HT-29 (cell line): ENCODE measurements at regions not wholly inside any gene's neighbourhood (a gene's known extent, or its start where the extent isn't known, plus 50 kb on each side); places are given as distances from the start of the nearest gene placed in this dataset.
"Not testable (repeated sequence)": the region's sequence is repeated elsewhere in the genome, so short reads cannot be mapped to it uniquely, and the experiment has no call there.

Experiments used
- DNase-seq: peaks from one replicate; pipeline ENCODE4 v3.0.0-alpha.2; 2015; ENCODE audit warnings: low spot score

DNA sequence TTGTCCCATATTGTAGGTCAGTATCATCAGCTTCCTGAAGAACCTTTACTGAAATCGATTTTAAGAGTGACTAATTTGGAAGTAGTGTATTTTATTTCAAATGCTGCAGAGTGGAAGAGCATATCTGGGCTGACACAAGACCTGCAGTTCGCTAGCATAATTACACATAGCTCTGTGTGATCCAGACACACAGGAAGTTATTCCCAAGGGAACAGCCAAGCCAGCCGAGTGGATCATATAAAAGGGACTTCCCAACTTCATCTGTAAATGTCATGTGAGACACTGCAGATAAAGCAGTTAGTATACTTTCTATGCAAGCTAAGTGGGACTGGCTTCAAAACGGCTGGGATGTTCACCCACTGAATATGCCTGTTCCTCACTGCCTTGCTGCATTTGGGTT is 760.4 kb downstream of the SLITRK1 start:
- no peak for DNase-seq

DNA sequence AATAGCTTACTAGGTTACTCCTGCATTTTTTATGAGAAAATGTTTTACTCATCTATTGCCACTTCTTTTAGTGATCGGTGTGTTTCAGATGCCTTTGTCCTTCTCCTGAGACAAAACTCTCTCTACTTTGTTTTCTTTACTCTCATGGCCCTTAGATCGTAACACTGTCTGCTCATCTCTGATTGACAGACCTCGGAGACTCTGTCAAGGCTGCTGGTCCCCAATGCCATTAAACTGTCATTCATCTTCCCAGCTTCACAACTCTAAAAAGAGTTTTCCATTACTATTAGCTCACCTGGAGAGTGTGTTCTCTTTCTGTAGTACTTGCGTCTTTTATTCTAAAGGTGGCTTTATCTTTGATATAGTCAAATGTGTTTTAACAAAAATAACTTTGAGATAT is 765.2 kb downstream of the SLITRK1 start:
- DNase-seq: no peak

GRCh38 chr13:83101574-83102247 is 780.6 kb downstream of the SLITRK1 start:
- DNase-seq: not testable (repeated sequence)

DNA sequence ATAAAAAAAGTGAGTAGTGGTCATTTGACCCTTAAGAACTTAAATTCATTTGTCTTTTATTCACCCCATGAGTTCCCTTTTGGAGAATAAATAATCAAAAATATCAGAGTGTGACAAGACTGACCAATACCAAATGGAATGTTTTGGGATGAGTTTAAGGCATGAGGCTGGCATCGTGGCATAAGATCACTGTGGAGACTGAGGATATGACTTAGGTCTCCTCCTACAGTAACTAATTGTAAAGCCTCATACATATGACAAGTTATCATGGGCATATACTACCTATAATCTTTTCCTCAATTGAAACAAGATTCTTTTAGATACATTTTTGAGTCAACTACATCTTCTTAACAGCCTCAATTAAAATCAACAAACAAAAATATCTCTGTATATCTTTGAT is 782.0 kb downstream of the SLITRK1 start:
- DNase-seq: no peak

- no peak for DNase-seq
Measured at GRCh38 chr13:83088858-83089257, 793.4 kb downstream of the SLITRK1 start.

DNA sequence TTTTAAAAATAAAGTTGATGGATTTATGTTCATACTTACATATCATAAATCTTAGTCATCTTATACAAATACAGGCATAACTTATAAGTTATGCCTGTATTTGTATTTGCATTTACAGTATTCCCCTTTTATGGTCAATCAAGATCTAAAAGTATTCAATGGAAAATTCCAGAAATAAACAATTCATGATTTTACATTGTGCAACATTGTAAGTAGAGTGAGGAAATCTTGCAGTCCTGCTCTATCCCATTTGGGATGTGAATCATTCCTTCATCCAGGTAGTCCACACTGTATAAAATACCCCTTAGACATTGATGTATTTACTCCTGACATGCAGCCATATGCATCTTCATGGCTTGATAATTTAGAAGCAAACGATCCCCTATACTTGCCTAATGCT is 795.3 kb downstream of the SLITRK1 start:
- no peak for DNase-seq

DNA sequence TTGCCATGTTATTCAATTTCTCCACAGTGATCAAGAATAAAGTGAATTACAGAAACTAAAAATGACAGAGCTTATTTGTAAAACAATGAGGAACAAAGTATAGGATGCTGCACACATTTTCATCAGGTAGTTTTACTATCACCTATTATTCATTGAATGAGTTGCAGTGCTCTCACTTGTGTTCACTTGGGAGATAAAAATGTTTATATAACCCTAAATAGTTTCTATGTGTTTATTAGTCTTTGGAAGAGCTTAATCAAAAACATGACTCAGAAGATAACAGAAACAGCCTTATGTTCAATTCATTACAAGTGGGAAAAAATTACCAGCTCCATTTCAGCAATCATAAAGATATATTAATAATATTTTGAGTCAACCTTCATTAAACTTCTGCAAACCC is 796.2 kb downstream of the SLITRK1 start:
- DNase-seq: no peak

DNA sequence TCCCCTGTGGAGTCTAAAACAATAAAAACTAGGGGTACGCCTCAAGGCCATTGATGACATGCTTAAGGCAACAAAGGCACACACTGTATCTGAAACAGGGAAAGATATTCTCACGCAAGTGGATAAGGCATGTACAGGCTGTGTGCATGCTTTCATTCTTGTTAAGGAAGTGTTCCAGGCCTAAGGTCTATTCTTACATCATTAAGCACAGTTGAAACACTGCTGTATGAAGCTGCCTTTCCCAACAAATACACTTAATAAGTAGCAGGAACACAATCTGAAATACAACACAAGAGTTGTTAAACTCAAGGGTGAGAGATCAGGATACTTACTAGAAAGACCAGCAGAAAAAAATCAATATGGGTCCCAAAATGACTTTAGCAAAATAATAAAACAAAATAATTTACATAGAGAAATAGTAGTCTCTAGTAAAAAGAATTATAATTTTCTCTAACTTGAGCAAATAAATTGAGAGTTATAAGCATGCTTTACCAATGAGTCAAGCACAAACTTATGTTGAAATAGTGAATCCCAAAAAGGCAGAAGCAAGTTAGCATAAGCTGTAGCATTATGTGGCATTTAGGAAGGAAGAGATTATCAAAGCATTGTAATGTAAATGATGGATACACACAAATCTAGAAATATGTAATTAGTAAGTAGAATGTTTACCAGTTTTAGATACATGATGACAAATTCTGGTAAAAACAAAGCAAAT is 796.9 kb downstream of the SLITRK1 start:
- DNase-seq: no peak

DNA sequence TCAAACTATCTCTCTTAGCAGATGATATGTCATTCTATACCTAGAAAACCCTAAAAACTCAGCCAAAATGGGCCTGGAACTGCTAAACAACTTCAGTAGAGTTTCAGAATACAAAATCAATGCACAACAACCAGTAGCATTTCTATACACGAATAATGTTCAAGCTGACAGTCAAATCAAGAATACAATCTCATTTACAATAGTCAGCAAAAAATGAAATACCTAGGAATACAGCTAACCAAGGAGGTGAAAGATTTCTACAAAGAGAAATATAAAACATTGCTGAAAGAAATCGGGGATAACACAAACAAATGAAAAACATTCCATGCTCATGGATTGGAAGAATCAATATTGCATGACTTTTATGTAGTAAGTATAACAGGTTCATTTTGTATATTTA is 804.8 kb downstream of the SLITRK1 start:
- no peak for DNase-seq

DNA sequence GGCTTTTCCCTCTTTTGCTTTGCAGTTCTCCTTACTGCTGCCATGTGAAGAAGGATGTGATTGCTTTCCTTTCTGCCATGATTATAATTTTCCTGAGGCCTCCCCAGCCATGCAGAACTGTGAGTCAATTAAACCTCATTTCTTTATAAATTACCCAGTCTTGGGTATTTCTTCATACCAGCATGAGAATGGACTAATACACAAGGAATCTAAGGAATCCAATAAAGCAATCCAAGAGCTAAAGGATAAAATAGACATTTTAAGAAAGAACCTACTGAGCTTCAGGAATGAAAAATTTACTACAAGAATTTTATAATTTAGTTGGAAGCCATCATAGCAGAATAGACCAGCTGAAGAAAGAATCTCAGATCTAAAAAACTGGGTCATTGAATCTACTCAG is 808.3 kb downstream of the SLITRK1 start:
- not testable (repeated sequence) for DNase-seq

GRCh38 chr13:83065108-83065507 is 817.2 kb downstream of the SLITRK1 start:
- no peak for DNase-seq

DNA sequence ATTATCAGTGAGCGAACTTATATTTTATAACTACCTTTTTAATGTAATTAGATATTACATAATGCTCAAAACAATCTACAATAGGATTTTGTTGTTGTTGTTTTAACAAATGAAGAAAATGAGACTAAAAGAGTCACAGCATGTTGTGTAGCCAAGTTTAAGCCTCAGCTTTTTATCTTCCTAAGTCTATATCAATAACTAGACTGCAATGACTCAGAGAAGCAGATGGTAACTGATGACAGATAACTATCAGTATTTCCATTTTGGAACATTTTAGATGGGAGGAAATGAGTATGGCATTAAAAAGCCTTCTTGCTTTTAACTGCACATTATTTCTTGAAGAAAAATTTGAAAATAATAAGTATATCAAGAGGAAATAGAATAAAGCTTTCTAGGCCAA is 825.2 kb downstream of the SLITRK1 start:
- no peak for DNase-seq

DNA sequence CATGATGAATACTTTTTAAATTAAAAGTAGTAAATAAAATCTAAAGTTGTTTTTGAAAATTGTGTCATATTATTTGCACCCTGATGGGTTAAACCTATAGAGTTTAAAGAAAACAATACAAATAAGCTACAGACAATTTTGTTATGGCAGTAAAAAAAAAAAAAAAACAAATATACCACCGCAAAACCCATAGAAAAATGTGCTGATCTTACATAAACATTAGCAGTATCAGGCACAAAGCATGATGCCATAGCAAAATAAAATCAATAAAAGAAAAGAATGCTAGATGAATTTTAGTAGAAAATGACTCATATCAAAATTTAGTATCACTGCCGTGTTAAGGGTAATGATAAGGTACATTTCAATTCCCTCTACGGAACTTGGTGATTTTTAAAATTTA is 826.0 kb downstream of the SLITRK1 start:
- DNase-seq: no peak

DNA sequence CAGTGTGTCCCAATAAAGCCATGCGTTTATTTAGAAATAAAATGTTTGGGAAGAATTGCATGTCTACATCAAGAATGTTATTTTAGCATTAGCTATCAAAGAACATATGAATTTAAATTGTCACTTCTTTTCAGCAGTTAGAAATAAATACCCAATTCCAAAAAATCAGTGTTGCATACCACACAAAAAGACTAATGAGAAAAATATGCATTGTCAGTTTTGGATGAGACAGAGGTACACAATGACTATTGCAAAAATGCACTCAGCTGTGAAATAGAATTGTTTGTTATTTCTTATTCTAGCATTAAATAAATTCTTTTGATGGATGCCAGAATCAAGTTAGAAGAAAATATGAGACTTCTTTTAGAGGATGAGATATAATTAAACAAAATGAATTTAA is 833.9 kb downstream of the SLITRK1 start:
- no peak for DNase-seq

GRCh38 chr13:83024955-83025594 is 857.2 kb downstream of the SLITRK1 start:
- no peak for DNase-seq

GRCh38 chr13:83024232-83024631 is 858.0 kb downstream of the SLITRK1 start:
- DNase-seq: no peak

DNA sequence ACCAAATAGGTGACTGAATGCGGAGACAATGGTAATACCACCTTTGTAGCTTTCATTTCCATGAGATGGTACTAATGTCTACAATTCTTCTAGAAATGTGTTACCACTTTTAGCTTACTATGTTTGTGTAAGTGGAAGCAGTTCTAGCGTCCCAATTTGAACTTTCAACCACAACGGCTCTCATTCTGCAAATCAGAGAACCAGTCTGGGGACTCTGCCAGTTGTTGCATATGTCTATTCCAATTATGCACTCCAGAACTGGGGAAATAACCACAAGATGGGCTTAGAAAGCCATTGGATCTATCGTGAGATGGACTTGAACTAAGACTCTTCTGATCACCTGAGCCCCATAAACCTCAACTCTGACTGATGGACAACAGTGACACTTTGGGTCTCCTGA is 862.3 kb downstream of the SLITRK1 start:
- DNase-seq: no peak

DNA sequence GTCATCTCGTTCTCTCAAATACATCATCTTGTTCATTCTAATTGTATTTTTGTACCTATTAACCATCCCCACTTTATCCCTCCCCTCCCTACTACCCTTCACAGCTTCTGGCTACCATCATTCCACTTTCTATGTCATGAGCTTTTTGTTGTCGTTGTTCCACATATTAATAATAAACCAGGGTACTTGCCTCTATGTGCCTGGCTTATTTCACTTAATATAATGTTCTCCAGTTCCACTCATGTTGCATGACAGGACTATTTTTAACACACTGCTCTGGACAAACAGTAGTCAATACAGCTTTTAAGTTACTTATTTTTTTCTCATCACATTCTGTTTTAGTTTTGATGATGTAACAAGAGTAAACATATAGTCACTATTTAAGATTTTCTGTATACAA is 872.3 kb downstream of the SLITRK1 start:
- no peak for DNase-seq

DNA sequence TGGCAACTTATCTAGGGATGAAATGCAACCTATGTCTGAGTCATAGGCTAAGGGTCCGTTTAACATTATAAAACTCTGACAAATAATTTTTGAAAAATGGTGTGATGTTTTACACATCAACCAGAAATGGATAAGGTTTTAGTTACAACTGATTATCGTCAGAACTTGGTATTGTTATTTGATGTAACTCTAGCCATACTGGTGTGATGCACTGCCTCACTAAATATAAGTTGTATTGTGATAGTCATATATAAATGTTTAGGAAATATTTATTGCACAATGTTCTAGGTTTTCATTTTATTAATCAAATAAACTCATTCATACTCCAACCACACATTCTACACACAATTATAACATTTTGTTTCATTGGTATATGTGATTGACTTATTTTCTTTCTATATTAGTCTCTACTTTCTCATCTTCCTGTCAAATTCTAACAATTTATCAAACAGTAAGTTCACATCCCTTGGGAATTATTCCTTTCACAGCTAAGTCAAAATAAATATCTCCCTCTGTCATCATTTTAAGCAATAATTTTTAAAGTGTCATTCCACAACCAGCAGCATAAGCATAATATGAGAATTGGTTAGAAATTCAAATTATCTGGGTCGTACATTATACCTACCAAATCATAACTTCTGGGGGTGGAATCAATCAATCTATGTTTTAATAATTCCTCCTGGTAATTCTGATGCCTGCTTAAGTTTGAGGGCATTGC is 873.9 kb downstream of the SLITRK1 start:
- DNase-seq: peak; percentile 7

DNA sequence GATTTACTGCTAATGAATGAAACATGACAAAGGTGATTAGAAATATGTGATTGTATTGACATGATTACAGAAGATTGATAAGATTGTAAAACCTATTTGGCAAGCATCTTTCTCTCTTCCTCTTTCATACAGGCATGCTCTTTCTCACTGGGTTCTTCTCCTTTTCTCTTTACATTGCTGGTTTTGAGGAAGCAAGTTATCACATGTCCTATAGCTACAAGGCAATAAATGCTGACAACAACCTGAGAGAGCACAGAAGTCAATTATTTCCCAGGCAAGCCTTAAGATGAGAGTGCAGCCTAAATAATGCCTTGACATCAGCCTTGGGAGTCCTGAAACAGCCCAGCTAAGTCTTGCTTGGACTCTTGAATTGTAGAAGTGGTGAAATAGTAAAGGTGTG is 875.0 kb downstream of the SLITRK1 start:
- no peak for DNase-seq

DNA sequence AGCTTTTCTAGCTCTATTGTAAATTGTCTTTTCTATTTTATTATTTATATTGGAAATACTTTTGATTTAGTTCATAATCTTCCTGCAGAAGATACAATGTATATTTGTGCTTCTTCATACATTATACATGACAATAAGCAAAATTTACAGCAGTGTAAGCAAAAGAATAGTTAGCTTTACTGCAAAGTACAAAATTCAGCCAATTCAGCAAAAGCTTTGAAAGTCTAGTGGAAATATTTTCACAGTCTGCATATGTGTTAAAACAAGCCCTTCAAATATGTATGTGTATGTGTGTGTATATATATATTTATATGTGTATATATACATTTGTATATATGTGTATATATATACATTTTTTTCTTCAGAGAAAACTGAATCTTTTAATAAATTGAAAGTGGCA is 879.1 kb downstream of the SLITRK1 start:
- no peak for DNase-seq

GRCh38 chr13:82993417-82993816 is 888.9 kb downstream of the SLITRK1 start:
- no peak for DNase-seq
